ENCODE measurements at regions not wholly inside any gene's neighbourhood (a gene's known extent, or its start where the extent isn't known, plus 50 kb on each side); places are given as distances from the start of the nearest gene placed in this dataset.

DNA sequence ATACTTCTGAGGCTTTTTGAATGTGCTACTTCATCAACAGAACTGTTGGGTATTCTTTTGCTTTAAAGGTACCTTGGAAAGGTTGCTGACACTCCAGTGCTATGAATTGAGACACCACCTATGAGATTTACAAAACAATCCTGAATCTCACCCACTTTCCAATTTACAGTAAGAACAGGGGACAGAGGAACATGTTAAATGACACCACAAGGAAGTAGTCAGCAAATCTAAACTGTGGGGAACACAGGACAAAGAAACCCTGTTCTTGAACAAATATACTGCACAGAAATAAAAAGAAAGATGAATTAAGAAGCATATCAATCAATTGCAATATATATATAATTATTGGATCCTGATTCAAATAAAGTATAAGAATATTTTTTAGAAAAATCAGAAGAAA lies 216.7 kb upstream of the ARID1B start:
- TF ChIP-seq, protein P1, sequence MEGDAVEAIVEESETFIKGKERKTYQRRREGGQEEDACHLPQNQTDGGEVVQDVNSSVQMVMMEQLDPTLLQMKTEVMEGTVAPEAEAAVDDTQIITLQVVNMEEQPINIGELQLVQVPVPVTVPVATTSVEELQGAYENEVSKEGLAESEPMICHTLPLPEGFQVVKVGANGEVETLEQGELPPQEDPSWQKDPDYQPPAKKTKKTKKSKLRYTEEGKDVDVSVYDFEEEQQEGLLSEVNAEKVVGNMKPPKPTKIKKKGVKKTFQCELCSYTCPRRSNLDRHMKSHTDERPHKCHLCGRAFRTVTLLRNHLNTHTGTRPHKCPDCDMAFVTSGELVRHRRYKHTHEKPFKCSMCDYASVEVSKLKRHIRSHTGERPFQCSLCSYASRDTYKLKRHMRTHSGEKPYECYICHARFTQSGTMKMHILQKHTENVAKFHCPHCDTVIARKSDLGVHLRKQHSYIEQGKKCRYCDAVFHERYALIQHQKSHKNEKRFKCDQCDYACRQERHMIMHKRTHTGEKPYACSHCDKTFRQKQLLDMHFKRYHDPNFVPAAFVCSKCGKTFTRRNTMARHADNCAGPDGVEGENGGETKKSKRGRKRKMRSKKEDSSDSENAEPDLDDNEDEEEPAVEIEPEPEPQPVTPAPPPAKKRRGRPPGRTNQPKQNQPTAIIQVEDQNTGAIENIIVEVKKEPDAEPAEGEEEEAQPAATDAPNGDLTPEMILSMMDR (IDR thresholded peaks at IDR 0.05) = no peak
- TF ChIP-seq POLR2A (IDR thresholded peaks at IDR 0.05) = no peak
